Thymus (tissue), 11 donors: ENCODE measurements at regions not wholly inside any gene's neighbourhood (a gene's known extent, or its start where the extent isn't known, plus 50 kb on each side); places are given as distances from the start of the nearest gene placed in this dataset.

ENCODE experiments used
- DNase-seq, 9 donors: peaks; one replicate each; pipeline ENCODE4 v3.0.0-alpha.2; 2013; ENCODE audit warnings: low spot score in 9 of 9, low read depth in 6 of 9, missing footprints in 1 of 9
- H3K27ac ChIP-seq, 2 donors: one replicate each; pipeline ENCODE4 v1.5.1; 2013; ENCODE audit warnings: control low read depth in 1 of 2, low read depth in 1 of 2, low read length in 1 of 2, mild to moderate bottlenecking in 1 of 2, moderate library complexity in 1 of 2
- H3K27me3 ChIP-seq, 2 donors: one replicate each; pipeline ENCODE4 v1.5.1; 2013; ENCODE audit warnings: low read length in 1 of 2; ENCODE audit not compliant: control insufficient read depth in 2 of 2, insufficient read depth in 1 of 2
- H3K36me3 ChIP-seq, 2 donors: one replicate each; pipeline ENCODE4 v1.5.1; 2013; ENCODE audit warnings: low read length in 1 of 2, mild to moderate bottlenecking in 1 of 2, moderate library complexity in 1 of 2; ENCODE audit not compliant: control insufficient read depth in 2 of 2, insufficient read depth in 2 of 2
- H3K4me1 ChIP-seq, 2 donors: one replicate each; pipeline ENCODE4 v1.5.1; 2013; ENCODE audit warnings: low read length in 2 of 2; ENCODE audit not compliant: control insufficient read depth in 2 of 2, insufficient read depth in 2 of 2
- H3K4me3 ChIP-seq, 2 donors: one replicate each; pipeline ENCODE4 v1.5.1; 2013; ENCODE audit warnings: low read length in 2 of 2, control low read depth in 1 of 2, mild to moderate bottlenecking in 1 of 2
- H3K9me3 ChIP-seq, 2 donors: one replicate each; pipeline ENCODE4 v1.5.1; 2013; ENCODE audit warnings: low read length in 1 of 2, mild to moderate bottlenecking in 1 of 2; ENCODE audit not compliant: control insufficient read depth in 2 of 2, insufficient read depth in 1 of 2
- WGBS: extraction: QIAGEN DNeasy Blood & Tissue Kit; methylation state at CpG from one replicate; pipeline ENCODE4 v1.1.7; 2013; 5-methylcytosine and 5-hydroxymethylcytosine counted together
- donor health status: healthy.

- Histone ChIP-seq H3K36me3 (no peaks in the 10 kb centered on the region), H3K27me3 (no peaks in the 10 kb centered on the region), H3K27ac (no peak overlapping the region), H3K4me3 (no peak overlapping the region), H3K4me1 (no peaks in the 10 kb centered on the region), H3K9me3 (no peaks in the 10 kb centered on the region)
- DNase-seq: no peak
- WGBS: 96% methylated on average over 2 of the region's 2 CpGs
Observed at GRCh38 chr7:16309129-16309528, 112.2 kb downstream of the CRPPA start.

DNA sequence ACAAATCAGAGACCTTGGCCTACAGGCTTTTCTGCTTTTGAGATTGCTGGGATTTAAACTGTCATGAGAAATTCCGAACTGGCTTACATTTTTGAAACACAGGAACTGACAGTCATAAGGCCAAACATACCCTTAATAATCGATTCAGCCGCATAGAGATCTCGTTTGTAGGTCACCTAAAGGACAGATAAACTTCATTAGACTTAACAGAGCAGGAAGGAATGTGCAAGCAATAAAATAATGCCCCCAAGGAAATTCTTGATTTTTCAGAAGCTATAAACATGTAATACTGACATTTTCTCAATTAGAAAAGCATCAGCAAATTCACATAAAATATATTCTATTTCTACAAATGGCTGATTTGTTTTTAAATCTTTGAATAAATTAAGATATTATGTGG lies 120.0 kb downstream of the CRPPA start:
- Histone ChIP-seq H3K27me3 (no peaks in the 10 kb centered on the region), H3K9me3 (no peaks in the 10 kb centered on the region), H3K27ac (no peak overlapping the region), H3K4me1 (no peaks in the 10 kb centered on the region), H3K36me3 (no peaks in the 10 kb centered on the region), H3K4me3 (no peak overlapping the region)
- 94% methylated on average over 4 of the region's 4 CpGs for WGBS
- DNase-seq: no peak

DNA sequence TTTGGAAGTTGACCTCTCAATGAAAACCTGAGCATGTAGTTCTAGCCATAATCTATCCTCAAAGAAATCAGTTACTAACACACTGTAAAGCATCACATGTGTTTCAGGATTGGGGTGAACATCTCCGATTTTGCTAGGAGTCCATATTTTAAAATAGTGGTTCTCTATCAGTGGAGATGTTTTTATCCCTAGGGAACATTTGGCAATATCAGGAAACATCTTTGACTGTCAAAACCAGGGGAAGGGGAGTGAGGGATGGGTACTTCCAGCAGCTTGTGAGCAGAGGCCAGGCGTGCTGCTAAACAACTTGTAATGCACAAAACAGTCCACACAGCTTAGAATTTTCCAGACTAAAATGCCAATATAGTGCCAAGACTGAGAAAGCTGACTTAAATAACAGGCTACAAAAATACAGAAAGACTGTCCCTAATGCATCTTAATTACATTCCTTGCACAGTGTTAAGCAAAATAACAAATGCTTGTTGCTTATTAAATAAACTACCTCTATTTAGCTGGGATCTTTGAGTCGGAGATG lies 120.9 kb downstream of the CRPPA start:
- no peaks in the 10 kb centered on the region for H3K9me3 ChIP-seq
- H3K36me3 ChIP-seq: no peaks in the 10 kb centered on the region
- H3K27me3 ChIP-seq: no peaks in the 10 kb centered on the region
- H3K27ac ChIP-seq: no peak overlapping the region
- 85% methylated on average over 3 of the region's 3 CpGs for WGBS
- DNase-seq: no peak
- no peak overlapping the region for H3K4me3 ChIP-seq
- no peaks in the 10 kb centered on the region for H3K4me1 ChIP-seq

DNA sequence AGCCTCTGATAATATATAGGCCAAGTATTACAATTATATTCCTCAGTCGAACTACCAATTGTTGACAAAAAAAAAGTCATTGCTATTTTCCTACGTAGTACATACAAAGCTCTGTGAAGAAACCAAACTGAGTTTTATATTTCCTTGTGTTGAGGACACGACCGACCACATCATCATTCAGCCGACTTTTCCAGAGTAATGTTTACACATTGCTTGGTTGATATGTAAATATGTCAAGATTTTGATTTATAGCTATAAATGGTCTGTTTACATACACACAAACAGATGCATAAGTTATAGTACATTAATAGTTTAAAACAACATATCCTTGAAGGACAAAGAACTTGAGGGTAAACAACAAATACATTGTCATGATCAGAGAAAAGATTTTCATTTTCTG lies 121.5 kb downstream of the CRPPA start:
- Histone ChIP-seq H3K4me3 (no peak overlapping the region), H3K27me3 (no peaks in the 10 kb centered on the region), H3K36me3 (no peaks in the 10 kb centered on the region), H3K9me3 (no peaks in the 10 kb centered on the region), H3K4me1 (no peaks in the 10 kb centered on the region), H3K27ac (no peak overlapping the region)
- WGBS: 94% methylated on average over 5 of the region's 5 CpGs
- DNase-seq: no peak

DNA sequence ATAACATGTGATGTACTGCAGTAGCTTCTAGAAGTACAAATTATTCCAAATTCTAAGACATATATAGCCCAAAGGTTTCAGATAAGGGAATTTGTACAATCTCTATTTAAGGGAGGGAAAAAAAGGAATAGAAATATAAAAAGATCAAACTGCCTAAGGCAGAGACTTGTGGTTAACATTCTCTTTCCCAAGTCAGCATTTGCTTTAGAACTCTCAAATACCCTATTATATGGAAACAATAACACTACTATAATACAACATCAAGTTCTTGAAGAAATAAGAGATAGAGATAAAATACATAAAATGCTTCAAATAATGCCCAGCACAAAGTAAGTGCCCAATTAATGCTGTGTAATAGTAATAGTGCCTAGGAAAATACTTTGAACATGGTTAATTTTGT lies 123.1 kb downstream of the CRPPA start:
- no peaks in the 10 kb centered on the region for H3K4me1 ChIP-seq
- H3K27me3 ChIP-seq: no peaks in the 10 kb centered on the region
- no peaks in the 10 kb centered on the region for H3K9me3 ChIP-seq
- no peak overlapping the region for H3K27ac ChIP-seq
- H3K4me3 ChIP-seq: no peak overlapping the region
- no peak for DNase-seq
- H3K36me3 ChIP-seq: no peaks in the 10 kb centered on the region

DNA sequence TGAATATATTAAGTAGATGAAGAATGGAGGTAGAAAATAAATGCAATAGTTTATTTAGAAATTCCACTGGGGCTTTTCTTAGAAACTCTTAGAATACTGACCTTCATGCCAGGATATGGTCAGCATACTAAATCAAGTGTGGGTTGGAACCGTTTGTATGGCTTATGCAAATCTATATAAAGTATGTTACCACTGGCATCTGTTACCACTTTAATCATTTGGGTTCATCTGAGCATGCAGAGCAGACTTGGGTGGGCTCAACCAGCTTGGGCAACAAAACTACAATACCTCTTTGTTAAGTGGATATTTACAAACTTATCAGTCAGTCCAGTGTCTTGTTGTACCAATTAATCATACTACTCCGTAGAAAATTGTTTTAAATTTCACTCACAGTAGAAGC lies 125.8 kb downstream of the CRPPA start:
- no peak for DNase-seq
- Histone ChIP-seq H3K27me3 (no peaks in the 10 kb centered on the region), H3K4me1 (no peaks in the 10 kb centered on the region), H3K4me3 (no peak overlapping the region), H3K27ac (no peak overlapping the region), H3K9me3 (no peaks in the 10 kb centered on the region), H3K36me3 (no peaks in the 10 kb centered on the region)
- WGBS: 90% methylated on average over 2 of the region's 2 CpGs

DNA sequence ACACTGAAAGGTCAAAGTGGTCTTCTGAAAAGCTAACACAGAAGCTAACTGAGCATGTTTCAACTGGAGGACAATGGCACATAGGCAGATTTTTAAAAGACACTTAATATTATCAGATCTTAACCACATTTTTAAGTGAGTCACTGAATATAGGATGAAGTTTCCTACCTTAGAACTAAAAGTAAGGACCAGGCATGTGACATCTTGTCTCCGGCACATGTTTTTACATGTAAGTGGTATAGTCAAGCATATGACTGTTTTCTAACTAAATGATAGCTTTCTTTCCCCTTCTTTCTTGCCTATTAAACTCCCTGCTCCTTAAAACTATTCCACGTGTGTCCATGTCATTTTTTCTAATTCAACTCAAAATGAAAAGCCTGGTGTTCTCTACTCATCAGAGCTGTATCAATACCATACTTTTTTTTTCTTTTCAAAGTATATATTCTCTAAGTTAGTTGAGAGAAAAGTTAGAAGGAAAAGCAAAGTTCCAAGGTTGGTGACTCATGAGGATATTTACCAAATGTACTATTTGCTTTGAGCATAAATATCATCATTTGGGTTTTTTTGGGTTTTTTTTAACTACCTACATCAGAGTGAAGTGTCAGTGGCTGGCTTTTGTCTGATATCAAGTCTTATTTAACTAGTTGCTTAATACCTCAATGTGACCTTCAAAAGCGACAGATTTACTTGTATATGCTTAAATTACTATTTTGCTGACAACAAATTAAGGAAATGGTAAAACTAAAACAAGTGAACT lies 127.5 kb downstream of the CRPPA start:
- DNase-seq: no peak
- no peaks in the 10 kb centered on the region for H3K27me3 ChIP-seq
- no peaks in the 10 kb centered on the region for H3K36me3 ChIP-seq
- H3K27ac ChIP-seq: no peak overlapping the region
- no peak overlapping the region for H3K4me3 ChIP-seq
- 93% methylated on average over 3 of the region's 3 CpGs for WGBS
- no peaks in the 10 kb centered on the region for H3K9me3 ChIP-seq
- H3K4me1 ChIP-seq: no peaks in the 10 kb centered on the region

DNA sequence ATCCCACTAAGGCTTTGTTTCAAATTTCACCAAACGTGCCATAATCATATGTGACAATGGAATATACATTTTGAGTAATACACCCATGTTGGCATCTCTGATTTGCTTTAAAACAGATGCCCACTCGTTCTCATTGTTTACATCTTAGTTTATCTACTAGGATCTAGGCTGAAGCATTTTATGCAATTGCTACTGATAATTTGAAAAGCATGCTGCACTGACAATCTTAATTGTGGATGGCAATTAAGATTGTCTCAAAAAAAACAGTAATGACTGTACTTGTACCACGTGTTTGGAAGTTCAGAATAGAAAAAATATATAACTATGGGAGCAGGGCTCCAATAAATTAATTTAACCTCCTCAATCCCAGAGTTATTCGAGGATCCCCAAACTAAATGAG lies 136.8 kb downstream of the CRPPA start:
- Histone ChIP-seq H3K4me1 (no peaks in the 10 kb centered on the region), H3K27me3 (no peaks in the 10 kb centered on the region), H3K9me3 (no peaks in the 10 kb centered on the region), H3K36me3 (no peaks in the 10 kb centered on the region), H3K27ac (no peak overlapping the region), H3K4me3 (no peak overlapping the region)
- no peak for DNase-seq
- 87% methylated on average over 4 of the region's 4 CpGs for WGBS

- no peak for DNase-seq
- H3K4me3 ChIP-seq: no peak overlapping the region
- H3K4me1 ChIP-seq: no peaks in the 10 kb centered on the region
- no peaks in the 10 kb centered on the region for H3K9me3 ChIP-seq
- H3K27me3 ChIP-seq: no peaks in the 10 kb centered on the region
- no peak overlapping the region for H3K27ac ChIP-seq
- 96% methylated on average over 1 of the region's 1 CpG for WGBS
- H3K36me3 ChIP-seq: no peaks in the 10 kb centered on the region
Observed at GRCh38 chr7:16278167-16278787, 143.1 kb downstream of the CRPPA start.
